Psoas muscle (tissue), 7 donors: ENCODE measurements at regions not wholly inside any gene's neighbourhood (a gene's known extent, or its start where the extent isn't known, plus 50 kb on each side); places are given as distances from the start of the nearest gene placed in this dataset.

Experiments used
- ATAC-seq, 4 donors: fragments of 200-7000 bp; cut with Tn5 transposase; one replicate each; pipeline ENCODE4 v1.9.1; 2020; ENCODE audit warnings: moderate library complexity in 3 of 4, mild to moderate bottlenecking in 2 of 4
- DNase-seq, 2 donors: peaks; one replicate each; pipeline ENCODE4 v3.0.0-alpha.2; 2020
- H3K27ac ChIP-seq: fragments of 200-600 bp; one replicate; pipeline ENCODE4 v1.8.0; 2022
- H3K27me3 ChIP-seq, 3 donors: fragments of 200-600 bp in 1 of 3; one replicate each; pipeline versions ENCODE4 v1.6.1 to v1.8.0; 2013 to 2022; ENCODE audit warnings: low read length in 2 of 3, mild to moderate bottlenecking in 2 of 3, moderate library complexity in 1 of 3; ENCODE audit not compliant: insufficient read depth in 3 of 3
- H3K36me3 ChIP-seq, 2 donors: fragments of 200-600 bp in 1 of 2; one replicate each; pipeline versions ENCODE4 v1.6.1 to v1.8.0; 2013 to 2022; ENCODE audit warnings: low read depth in 1 of 2, mild to moderate bottlenecking in 1 of 2, moderate library complexity in 1 of 2; ENCODE audit not compliant: insufficient read depth in 1 of 2
- H3K4me1 ChIP-seq: fragments of 200-600 bp; one replicate; pipeline ENCODE4 v1.8.0; 2022
- H3K4me3 ChIP-seq: fragments of 200-600 bp; one replicate; pipeline ENCODE4 v1.8.0; 2022; ENCODE audit warnings: mild to moderate bottlenecking
- H3K9me3 ChIP-seq: fragments of 200-600 bp; one replicate; pipeline ENCODE4 v1.8.0; 2022
- WGBS, 3 donors: extraction: QIAGEN DNeasy Blood & Tissue Kit; methylation state at CpG; one replicate each; pipeline versions ENCODE4 v1.1.6 to v1.1.7; 2013; 5-methylcytosine and 5-hydroxymethylcytosine counted together
- intact Hi-C, 2 donors: fragments of 100-400 bp; cut with DNase I; formaldehyde crosslinking; loops; one replicate each; pipeline versions ENCODE4 v1.11.0 to v1.14.2; 2022
- TF ChIP-seq, protein P1 (sequence below): fragments of 200-600 bp; IDR thresholded peaks from one replicate; pipeline ENCODE4 v1.8.0; 2022; ENCODE audit warnings: antibody characterized with exemption
- donor health status: healthy with polysubstance abuse.
- donor health status: DM: no; HTN: no; CAD: no; lungs with moderate emphysema.
- donor health status: Bipolar disorder and iron deficiency.
- donor health status: healthy.
- donor health status: DM: yes; HTN: yes; CAD: no.
- donor health status: DM: no; HTN: no; CAD: no.
- donor health status: DM: yes; HTN: yes; CAD: no.

DNA sequence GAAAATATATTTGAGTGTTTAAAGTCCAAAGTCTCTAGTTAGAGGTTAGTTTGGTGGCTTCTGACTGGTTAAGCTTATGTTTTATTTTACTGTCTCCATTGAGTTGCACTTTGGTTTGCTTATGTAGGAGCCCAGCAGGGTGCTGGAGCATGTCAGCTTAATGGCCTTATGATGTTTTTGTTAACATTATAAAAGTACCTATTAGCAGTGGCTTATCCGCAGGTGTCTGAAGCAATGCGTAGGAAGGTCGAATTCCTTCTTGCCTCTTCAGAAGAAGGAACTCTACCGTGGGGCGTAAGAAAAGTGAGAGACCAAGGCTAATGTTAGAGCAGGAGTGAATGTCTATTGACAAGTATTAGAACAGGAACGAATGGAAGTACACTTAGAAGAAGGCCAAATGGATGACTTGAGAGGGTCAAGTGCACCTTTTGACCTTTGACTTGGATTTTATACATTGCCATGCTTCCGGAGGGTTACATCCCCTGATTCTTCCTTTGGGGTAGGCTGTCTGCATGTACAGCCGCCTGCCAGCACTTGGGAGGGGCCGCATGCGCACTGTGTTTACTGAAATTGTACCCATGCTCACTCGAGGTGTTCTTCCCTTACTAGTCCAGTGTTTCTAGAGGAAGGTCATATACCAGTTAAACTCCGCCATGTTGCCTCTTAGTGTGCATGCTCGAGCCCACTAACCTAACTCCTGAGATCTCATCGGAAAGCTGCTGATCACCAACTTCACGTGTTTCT, 793.9 kb upstream of the PCDH9 start:
- no peak for DNase-seq
- TF ChIP-seq, protein P1, sequence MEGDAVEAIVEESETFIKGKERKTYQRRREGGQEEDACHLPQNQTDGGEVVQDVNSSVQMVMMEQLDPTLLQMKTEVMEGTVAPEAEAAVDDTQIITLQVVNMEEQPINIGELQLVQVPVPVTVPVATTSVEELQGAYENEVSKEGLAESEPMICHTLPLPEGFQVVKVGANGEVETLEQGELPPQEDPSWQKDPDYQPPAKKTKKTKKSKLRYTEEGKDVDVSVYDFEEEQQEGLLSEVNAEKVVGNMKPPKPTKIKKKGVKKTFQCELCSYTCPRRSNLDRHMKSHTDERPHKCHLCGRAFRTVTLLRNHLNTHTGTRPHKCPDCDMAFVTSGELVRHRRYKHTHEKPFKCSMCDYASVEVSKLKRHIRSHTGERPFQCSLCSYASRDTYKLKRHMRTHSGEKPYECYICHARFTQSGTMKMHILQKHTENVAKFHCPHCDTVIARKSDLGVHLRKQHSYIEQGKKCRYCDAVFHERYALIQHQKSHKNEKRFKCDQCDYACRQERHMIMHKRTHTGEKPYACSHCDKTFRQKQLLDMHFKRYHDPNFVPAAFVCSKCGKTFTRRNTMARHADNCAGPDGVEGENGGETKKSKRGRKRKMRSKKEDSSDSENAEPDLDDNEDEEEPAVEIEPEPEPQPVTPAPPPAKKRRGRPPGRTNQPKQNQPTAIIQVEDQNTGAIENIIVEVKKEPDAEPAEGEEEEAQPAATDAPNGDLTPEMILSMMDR: no peak
- no peaks in the 10 kb centered on the region for H3K4me1 ChIP-seq
- intact Hi-C loops: no loop called here
- ATAC-seq: no peak
- no peaks in the 10 kb centered on the region for H3K9me3 ChIP-seq
- WGBS, 3 donors: 84 to 90% (median 86%) methylated on average over 15 of the region's 15 CpGs
- no peaks in the 10 kb centered on the region for H3K36me3 ChIP-seq
- no peak overlapping the region for H3K4me3 ChIP-seq
- no peaks in the 10 kb centered on the region for H3K27me3 ChIP-seq
- H3K27ac ChIP-seq: no peak overlapping the region

DNA sequence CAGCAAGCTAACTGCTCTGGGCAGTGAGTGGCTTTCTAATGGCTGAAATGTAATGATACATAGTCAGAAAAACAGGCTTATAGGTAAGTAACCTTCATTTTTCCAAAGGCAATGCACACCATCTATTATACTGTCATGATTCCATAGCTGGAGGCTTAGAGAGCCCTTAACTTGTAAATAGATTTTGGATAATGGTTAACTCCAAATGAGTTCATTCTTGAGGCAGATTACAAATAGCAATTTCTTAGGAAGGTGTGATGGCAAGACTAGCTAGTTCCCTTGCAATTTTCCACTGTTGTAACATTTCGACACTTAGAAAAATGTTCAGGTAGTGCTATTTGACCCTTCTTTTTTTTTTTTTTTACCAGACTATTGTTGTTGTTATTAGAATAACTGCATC, 789.8 kb upstream of the PCDH9 start:
- DNase-seq (no peak), ATAC-seq (no peak)

DNA sequence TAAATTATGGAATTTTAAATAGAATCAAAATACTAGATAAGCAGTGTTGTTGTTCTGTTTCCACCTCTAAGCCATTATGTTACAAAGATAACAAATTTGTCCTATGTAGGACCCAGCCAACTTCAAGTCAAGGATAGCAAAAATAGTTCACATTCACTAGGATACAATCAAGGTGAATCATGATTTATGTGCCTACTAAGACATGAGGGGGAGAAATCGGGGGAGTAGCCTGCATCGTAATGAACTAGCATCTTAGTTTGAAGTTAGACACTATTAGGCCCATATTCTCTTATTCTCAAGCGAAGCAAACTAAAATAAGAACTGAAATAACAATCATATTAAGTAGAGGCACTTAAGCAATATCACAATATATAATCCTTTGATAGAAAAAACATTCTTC, 779.4 kb upstream of the PCDH9 start:
- DNase-seq: no peak
- Histone ChIP-seq H3K36me3 (no peaks in the 10 kb centered on the region), H3K9me3 (no peaks in the 10 kb centered on the region), H3K27me3 (no peaks in the 10 kb centered on the region), H3K4me1 (no peaks in the 10 kb centered on the region), H3K27ac (no peak overlapping the region), H3K4me3 (no peak overlapping the region)
- intact Hi-C loops: no loop called here
- TF ChIP-seq, protein P1: no peak
- ATAC-seq: no peak
- WGBS, 3 donors: 83 to 86% (median 85%) methylated on average over 3 of the region's 3 CpGs

More for the DNA sequence above, 789.8 kb upstream of the PCDH9 start:
- Histone ChIP-seq H3K36me3 (no peaks in the 10 kb centered on the region), H3K9me3 (no peaks in the 10 kb centered on the region), H3K4me3 (no peak overlapping the region), H3K27ac (no peak overlapping the region), H3K4me1 (no peaks in the 10 kb centered on the region), H3K27me3 (no peaks in the 10 kb centered on the region)
- intact Hi-C loops: no loop called here
- WGBS, 3 donors: 95 to 98% (median 97%) methylated on average over 1 of the region's 1 CpG
- TF ChIP-seq, protein P1: no peak

DNA sequence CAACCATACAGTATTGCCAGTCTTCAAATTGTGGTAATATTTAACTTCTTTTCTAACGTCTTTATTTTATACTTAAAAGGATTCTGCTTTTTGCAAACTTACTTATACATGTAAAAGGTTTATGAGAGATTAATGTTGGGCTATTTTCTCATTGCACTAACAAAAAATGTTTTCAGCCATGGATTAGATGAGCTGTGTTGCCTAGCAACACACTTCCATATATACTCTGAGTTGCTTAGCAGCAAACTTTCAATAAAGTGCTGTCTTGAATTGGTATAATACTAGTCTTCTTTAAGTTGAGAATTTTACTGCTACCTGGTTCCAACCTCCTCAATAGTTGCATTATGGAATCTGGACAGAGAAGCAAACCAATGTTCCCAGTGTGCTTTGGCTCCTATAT, 777.4 kb upstream of the PCDH9 start:
- WGBS, 3 donors: 69 to 73% (median 72%) methylated on average over 1 of the region's 1 CpG
- ATAC-seq (no peak), DNase-seq (no peak)
- intact Hi-C loops: no loop called here
- H3K4me1 ChIP-seq: no peaks in the 10 kb centered on the region
- H3K27me3 ChIP-seq: no peaks in the 10 kb centered on the region
- no peaks in the 10 kb centered on the region for H3K9me3 ChIP-seq
- H3K4me3 ChIP-seq: no peak overlapping the region
- H3K27ac ChIP-seq: no peak overlapping the region
- TF ChIP-seq, protein P1: no peak
- H3K36me3 ChIP-seq: no peaks in the 10 kb centered on the region

DNA sequence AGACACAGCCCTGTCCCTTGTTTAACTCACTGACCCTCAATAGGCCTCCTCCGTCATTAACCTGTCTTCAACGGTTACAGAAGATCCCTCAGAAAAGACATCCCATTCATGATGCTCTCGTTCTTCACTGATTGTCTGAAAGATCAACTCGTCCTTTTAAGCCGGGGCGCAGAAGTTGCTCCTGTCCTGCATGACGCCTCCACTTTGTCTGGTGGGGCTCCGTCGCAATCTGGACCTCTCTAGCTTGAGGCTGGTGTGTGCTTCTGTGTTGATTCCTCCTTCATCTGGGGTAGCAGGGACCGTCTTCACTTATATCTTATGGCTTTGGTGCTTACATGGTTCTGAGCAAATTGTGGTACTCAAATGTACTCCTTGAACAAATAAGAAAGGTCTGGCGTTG, 766.0 kb upstream of the PCDH9 start:
- WGBS, 3 donors: 88 to 93% (median 88%) methylated on average over 11 of the region's 11 CpGs
- Histone ChIP-seq H3K9me3 (peaks cover 4% of the 10 kb centered on the region), H3K27me3 (no peaks in the 10 kb centered on the region), H3K27ac (no peak overlapping the region), H3K4me1 (no peaks in the 10 kb centered on the region), H3K36me3 (no peaks in the 10 kb centered on the region), H3K4me3 (no peak overlapping the region)
- intact Hi-C loops: no loop called here
- DNase-seq (no peak), ATAC-seq (no peak)
- TF ChIP-seq, protein P1: no peak
